HCT116 (cell line): ENCODE measurements at regions not wholly inside any gene's neighbourhood (a gene's known extent, or its start where the extent isn't known, plus 50 kb on each side); places are given as distances from the start of the nearest gene placed in this dataset.

Experiments used
- ATAC-seq: fragments of 200-7000 bp; cut with Tn5 transposase; 2 replicates; pipeline ENCODE4 v1.9.1; 2020; ENCODE audit warnings: mild to moderate bottlenecking, moderate library complexity
- BruUV-seq: library from RNA; stranded (reverse); fragments of 400-500 nt; replicated peaks from 2 replicates; lab custom pipeline; 2021; lab: Mats Ljungman, UMichigan
- CTCF ChIA-PET: fragments of 300-600 bp; sonication (Branson Sonifier 250); formaldehyde crosslinking; loops from one replicate; lab custom pipeline; 2021; ENCODE audit warnings: antibody characterized with exemption; lab: Charles Lee
- POLR2A ChIA-PET: fragments of 300-600, 350-600 bp; sonication (Branson Sonifier 250); formaldehyde crosslinking; loops from one replicate; lab custom pipeline; 2021; ENCODE audit warnings: antibody characterized with exemption; lab: Charles Lee
- RAD21 ChIA-PET, 2 experiments: fragments of 300-600 bp; sonication (Branson Sonifier 250); formaldehyde crosslinking; loops; one replicate each; lab custom pipeline; 2023; ENCODE audit warnings: low total read pairs in 2 of 2; ENCODE audit not compliant: uncharacterized antibody in 2 of 2, unreplicated experiment in 2 of 2, low non-redundant PET in 1 of 2; lab: Charles Lee
- DNase-seq: peaks from one replicate; pipeline ENCODE4 v3.0.0-alpha.2; 2010; ENCODE audit warnings: low read depth, low spot score
- H2AFZ ChIP-seq: fragments of 200-600 bp; shearing (Covaris generic), sonication (generic); 2 replicates; pipeline ENCODE4 v1.6.1; 2017; ENCODE audit warnings: low read depth, mixed run types, mixed read lengths, antibody characterized with exemption, low read length; ENCODE audit not compliant: poor library complexity, severe bottlenecking
- H3K27ac ChIP-seq: 2 replicates; pipeline ENCODE4 v1.5.1; 2012; ENCODE audit warnings: low read depth, low read length
- H3K27me3 ChIP-seq: fragments of 200-600 bp; sonication (generic); 2 replicates; pipeline ENCODE4 v1.6.1; 2016; ENCODE audit warnings: mixed run types, low read length, mixed read lengths; ENCODE audit not compliant: insufficient read depth
- H3K36me3 ChIP-seq, 2 experiments: fragments of 200-500 bp in 1 of 2; fragments of 200-600 bp in 1 of 2; sonication (Bioruptor generic) in 1 of 2; sonication (generic) in 1 of 2; 2 replicates each; pipeline versions ENCODE4 v1.5.1 to v1.6.1; 2014 to 2016; ENCODE audit warnings: low read length in 2 of 2, inconsistent platforms in 1 of 2, mixed read lengths in 1 of 2, mixed run types in 1 of 2; ENCODE audit not compliant: insufficient read depth in 2 of 2, control insufficient read depth in 1 of 2
- H3K4me1 ChIP-seq, 2 experiments: fragments of 200-600 bp in 1 of 2; sonication (generic) in 1 of 2; 2 replicates each; pipeline versions ENCODE4 v1.5.1 to v1.6.1; 2012 to 2017; ENCODE audit warnings: low read length in 2 of 2, inconsistent platforms in 1 of 2, mild to moderate bottlenecking in 1 of 2, mixed read lengths in 1 of 2, mixed run types in 1 of 2, moderate library complexity in 1 of 2; ENCODE audit not compliant: insufficient read depth in 2 of 2, control insufficient read depth in 1 of 2
- H3K4me2 ChIP-seq: fragments of 200-600 bp; sonication (generic); 2 replicates; pipeline ENCODE4 v1.6.1; 2017; ENCODE audit warnings: mixed run types, low read length, mixed read lengths
- H3K4me3 ChIP-seq, 2 experiments: fragments of 200-600 bp in 1 of 2; sonication (generic) in 1 of 2; replicated peaks in 1 of 2; 2 replicates each; pipeline ENCODE4 v1.5.1; 2011 to 2016; ENCODE audit warnings: low read length in 2 of 2, control low read depth in 1 of 2, low read depth in 1 of 2, mild to moderate bottlenecking in 1 of 2, mixed read lengths in 1 of 2, mixed run types in 1 of 2
- H3K79me2 ChIP-seq: fragments of 200-600 bp; sonication (generic); 2 replicates; pipeline ENCODE4 v1.6.1; 2017; ENCODE audit warnings: mild to moderate bottlenecking, mixed run types, low read length, moderate library complexity, mixed read lengths; ENCODE audit not compliant: insufficient read depth
- H3K9ac ChIP-seq: fragments of 200-600 bp; sonication (generic); 2 replicates; pipeline ENCODE4 v1.6.1; 2016; ENCODE audit warnings: low read length, mixed read lengths
- H3K9me2 ChIP-seq: fragments of 200-600 bp; sonication (generic), shearing (Covaris generic); 2 replicates; pipeline ENCODE4 v1.6.1; 2017; ENCODE audit warnings: mixed run types, mild to moderate bottlenecking, moderate library complexity; ENCODE audit not compliant: insufficient read depth
- H3K9me3 ChIP-seq, 2 experiments: fragments of 200-500 bp in 1 of 2; fragments of 200-600 bp in 1 of 2; sonication (Bioruptor generic) in 1 of 2; sonication (generic) in 1 of 2; 2 replicates each; pipeline ENCODE4 v1.6.1; 2014 to 2017; ENCODE audit warnings: low read length in 2 of 2, mixed read lengths in 2 of 2, inconsistent platforms in 1 of 2, low read depth in 1 of 2, mild to moderate bottlenecking in 1 of 2, mixed run types in 1 of 2, moderate library complexity in 1 of 2; ENCODE audit not compliant: control insufficient read depth in 1 of 2, insufficient read depth in 1 of 2
- H4K20me1 ChIP-seq: fragments of 200-600 bp; sonication (generic), shearing (Covaris generic); 2 replicates; pipeline ENCODE4 v1.6.1; 2017; ENCODE audit warnings: mixed run types, mild to moderate bottlenecking, moderate library complexity; ENCODE audit not compliant: insufficient read depth
- CBX3 ChIP-seq: IDR thresholded peaks from 2 replicates; pipeline ENCODE4 v1.6.1; 2012; ENCODE audit warnings: low read depth
- CEBPB ChIP-seq: IDR thresholded peaks from 2 replicates; pipeline ENCODE4 v1.6.1; 2012; ENCODE audit warnings: low read depth
- CTCF ChIP-seq, 3 experiments: fragments of 200-600 bp in 1 of 3; sonication (generic) in 1 of 3; IDR thresholded peaks in 2 of 3; conservative IDR thresholded peaks in 1 of 3; 2 replicates each; pipeline ENCODE4 v1.5.1; 2012 to 2017; ENCODE audit warnings: low read depth in 2 of 3, low read length in 2 of 3, antibody characterized with exemption in 1 of 3, borderline replicate concordance in 1 of 3, control low read depth in 1 of 3, mild to moderate bottlenecking in 1 of 3, mixed read lengths in 1 of 3, mixed run types in 1 of 3, moderate library complexity in 1 of 3; ENCODE audit not compliant: insufficient read depth in 1 of 3
- EGR1 ChIP-seq: IDR thresholded peaks from 2 replicates; pipeline ENCODE4 v1.6.1; 2012; ENCODE audit warnings: low read depth
- EZH2phosphoT487 ChIP-seq: fragments of 200-600 bp; IDR thresholded peaks from 2 replicates; pipeline ENCODE4 v1.6.1; 2018; ENCODE audit warnings: antibody characterized with exemption, borderline replicate concordance
- FOSL1 ChIP-seq: IDR thresholded peaks from 2 replicates; pipeline ENCODE4 v1.6.1; 2012; ENCODE audit warnings: low read depth
- JUND ChIP-seq: IDR thresholded peaks from 2 replicates; pipeline ENCODE4 v1.6.1; 2012
- SP1 ChIP-seq: IDR thresholded peaks from 2 replicates; pipeline ENCODE4 v1.6.1; 2012; ENCODE audit warnings: low read depth
- TCF7L2 ChIP-seq: IDR thresholded peaks from 2 replicates; pipeline ENCODE4 v1.7.0; 2011; ENCODE audit warnings: borderline replicate concordance, inconsistent platforms; ENCODE audit not compliant: insufficient read depth, insufficient read length; ENCODE audit errors: extremely low read depth
- ZNF274 ChIP-seq: fragments of 200-500 bp; sonication (Bioruptor generic); IDR thresholded peaks from 2 replicates; pipeline ENCODE4 v1.6.1; 2014; ENCODE audit warnings: mild to moderate bottlenecking, low read depth, low read length, inconsistent platforms
- intact Hi-C: fragments of 100-400 bp; cut with micrococcal nuclease; formaldehyde crosslinking; loops from 2 replicates; pipeline ENCODE4 v1.10.0; 2022

- Histone ChIP-seq H3K9me2 (no peaks in the 10 kb centered on the region), H3K4me1 (no peaks in the 10 kb centered on the region), H3K9ac (no peak overlapping the region), H3K79me2 (no peaks in the 10 kb centered on the region), H4K20me1 (no peaks in the 10 kb centered on the region), H2AFZ (no peak overlapping the region), H3K27me3 (no peaks in the 10 kb centered on the region), H3K36me3 (no peaks in the 10 kb centered on the region), H3K4me3 (no peak overlapping the region), H3K27ac (no peak overlapping the region), H3K9me3 (no peaks in the 10 kb centered on the region), H3K4me2 (no peak overlapping the region)
- RAD21 ChIA-PET, result no interaction called here
- CTCF ChIA-PET, result no interaction called here
- TF ChIP-seq EZH2phosphoT487, result no peak
- TF ChIP-seq CEBPB, result no peak
- no peak for TF ChIP-seq CTCF (IDR thresholded peaks at IDR 0.05 in 2 of 3, conservative IDR thresholded peaks at IDR 0.05 in 1 of 3; ENCODE audit: borderline replicate concordance in 1 of 3, insufficient read depth in 1 of 3, low read depth in 2 of 3, low read length in 2 of 3)
- no peak for TF ChIP-seq CBX3
- no peak for TF ChIP-seq JUND
- TF ChIP-seq SP1, result no peak
- TF ChIP-seq FOSL1, result no peak
- TF ChIP-seq ZNF274, result no peak
- no peak for TF ChIP-seq TCF7L2
- POLR2A ChIA-PET, result no interaction called here
- DNase-seq (no peak), ATAC-seq (no peak)
- no TSS peak for BruUV-seq
- intact Hi-C loops, result no loop called here
These were observed 78.2 kb downstream of the RWDD3 start for GRCh38 chr1:95312181-95312580.

- Histone ChIP-seq H3K4me3 (no peak overlapping the region), H3K79me2 (no peaks in the 10 kb centered on the region), H3K4me1 (no peaks in the 10 kb centered on the region), H3K9me3 (no peaks in the 10 kb centered on the region), H3K9me2 (no peaks in the 10 kb centered on the region), H4K20me1 (no peaks in the 10 kb centered on the region), H2AFZ (no peak overlapping the region), H3K4me2 (no peak overlapping the region), H3K27me3 (no peaks in the 10 kb centered on the region), H3K9ac (no peak overlapping the region), H3K36me3 (no peaks in the 10 kb centered on the region), H3K27ac (no peak overlapping the region)
- ChIA-PET RAD21 (no interaction called here), POLR2A (no interaction called here), CTCF (no interaction called here)
- intact Hi-C loops, result no loop called here
- no peak for TF ChIP-seq CEBPB
- no peak for TF ChIP-seq EGR1
- DNase-seq, result no peak
- ATAC-seq, result no peak
- no TSS peak for BruUV-seq
These were observed 79.5 kb downstream of the RWDD3 start for GRCh38 chr1:95313527-95313926.
